ENCODE measurements at regions not wholly inside any gene's neighbourhood (a gene's known extent, or its start where the extent isn't known, plus 50 kb on each side); places are given as distances from the start of the nearest gene placed in this dataset.

DNA sequence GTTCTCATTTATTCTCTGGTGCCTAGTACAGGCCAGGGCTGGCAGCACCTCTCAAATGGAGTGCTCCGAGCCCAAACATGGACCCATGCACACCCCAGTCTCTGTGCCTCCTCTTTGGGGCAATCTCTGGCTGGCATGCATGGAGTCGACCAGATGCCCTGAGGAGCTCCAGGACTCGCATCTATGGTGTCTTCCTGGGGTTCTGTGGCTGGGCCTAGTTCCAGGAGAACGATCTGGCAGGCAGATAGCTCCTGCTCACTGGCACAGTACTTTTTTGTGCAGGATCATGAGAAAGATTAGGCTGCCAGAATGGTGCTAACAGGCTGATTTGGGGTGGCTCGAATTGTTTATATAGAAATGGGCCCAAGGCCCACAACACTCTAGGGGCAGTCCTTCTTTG is 72.0 kb upstream of the PJA1 start:
- no peak overlapping the region for H3K4me3 ChIP-seq
- DNase-seq (ENCODE audit: low spot score) (no peak), ATAC-seq (ENCODE audit: insufficient number of reproducible peaks, low FRiP score, low read depth) (no peak)
- no peaks in the 10 kb centered on the region for H3K36me3 ChIP-seq
- H3K9me3 ChIP-seq = no peaks in the 10 kb centered on the region
- TF ChIP-seq, protein P1, sequence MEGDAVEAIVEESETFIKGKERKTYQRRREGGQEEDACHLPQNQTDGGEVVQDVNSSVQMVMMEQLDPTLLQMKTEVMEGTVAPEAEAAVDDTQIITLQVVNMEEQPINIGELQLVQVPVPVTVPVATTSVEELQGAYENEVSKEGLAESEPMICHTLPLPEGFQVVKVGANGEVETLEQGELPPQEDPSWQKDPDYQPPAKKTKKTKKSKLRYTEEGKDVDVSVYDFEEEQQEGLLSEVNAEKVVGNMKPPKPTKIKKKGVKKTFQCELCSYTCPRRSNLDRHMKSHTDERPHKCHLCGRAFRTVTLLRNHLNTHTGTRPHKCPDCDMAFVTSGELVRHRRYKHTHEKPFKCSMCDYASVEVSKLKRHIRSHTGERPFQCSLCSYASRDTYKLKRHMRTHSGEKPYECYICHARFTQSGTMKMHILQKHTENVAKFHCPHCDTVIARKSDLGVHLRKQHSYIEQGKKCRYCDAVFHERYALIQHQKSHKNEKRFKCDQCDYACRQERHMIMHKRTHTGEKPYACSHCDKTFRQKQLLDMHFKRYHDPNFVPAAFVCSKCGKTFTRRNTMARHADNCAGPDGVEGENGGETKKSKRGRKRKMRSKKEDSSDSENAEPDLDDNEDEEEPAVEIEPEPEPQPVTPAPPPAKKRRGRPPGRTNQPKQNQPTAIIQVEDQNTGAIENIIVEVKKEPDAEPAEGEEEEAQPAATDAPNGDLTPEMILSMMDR (IDR thresholded peaks at IDR 0.05) = no peak
- no peaks in the 10 kb centered on the region for H3K27me3 ChIP-seq (replicated peaks; ENCODE audit: insufficient read depth)
- H3K4me1 ChIP-seq (ENCODE audit: control insufficient read depth in 1 of 2, low read depth in 2 of 2) = peaks cover 0 to 6% of the 10 kb centered on the region in 2 donors
- H3K27ac ChIP-seq = no peak overlapping the region

DNA sequence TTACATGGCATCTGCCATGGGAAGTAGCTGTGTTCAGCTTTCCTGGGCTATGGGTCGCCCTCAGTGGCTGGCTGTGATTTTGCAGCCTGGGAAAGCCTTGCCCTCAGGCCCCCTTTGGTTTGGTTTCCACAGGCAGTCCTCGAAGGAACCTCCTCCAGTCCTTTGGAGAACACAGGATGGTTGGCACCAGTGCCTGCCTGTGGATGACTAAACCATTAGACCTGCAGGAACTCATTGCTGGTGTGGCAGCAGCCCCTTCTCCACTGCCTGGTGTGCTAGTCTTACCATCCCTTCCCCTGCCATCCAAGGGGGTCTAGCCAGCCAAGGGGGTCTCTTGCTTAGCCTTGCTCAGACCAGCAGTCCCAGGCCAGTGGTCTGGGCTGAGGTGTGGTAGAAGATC is 71.4 kb upstream of the PJA1 start:
- no peaks in the 10 kb centered on the region for H3K27me3 ChIP-seq (replicated peaks; ENCODE audit: insufficient read depth)
- no peak overlapping the region for H3K4me3 ChIP-seq
- H3K9me3 ChIP-seq = no peaks in the 10 kb centered on the region
- no peak overlapping the region for H3K27ac ChIP-seq
- peaks cover 0 to 6% of the 10 kb centered on the region in 2 donors for H3K4me1 ChIP-seq (ENCODE audit: control insufficient read depth in 1 of 2, low read depth in 2 of 2)
- no peaks in the 10 kb centered on the region for H3K36me3 ChIP-seq
- TF ChIP-seq, protein P1 (IDR thresholded peaks at IDR 0.05) = no peak
- DNase-seq (ENCODE audit: low spot score) (no peak), ATAC-seq (ENCODE audit: insufficient number of reproducible peaks, low FRiP score, low read depth) (no peak)

DNA sequence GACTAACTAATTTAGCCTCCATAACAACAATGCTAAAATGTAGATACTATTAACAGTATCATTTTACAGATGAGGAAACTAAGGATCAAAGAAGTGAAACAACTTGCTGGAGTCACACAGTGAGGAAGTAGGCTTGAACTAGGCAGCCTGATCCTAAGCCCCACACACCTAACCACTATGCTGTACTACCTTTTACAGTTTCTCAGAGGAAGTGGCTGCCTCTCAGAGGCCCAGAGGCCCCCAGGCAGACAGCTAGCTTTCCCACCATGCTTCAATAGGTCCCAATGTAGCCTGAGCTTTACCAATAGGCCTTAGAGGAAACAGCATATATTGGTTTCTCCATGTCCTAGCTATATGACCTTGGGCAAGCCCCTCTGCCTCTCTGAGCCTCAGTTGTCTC is 69.4 kb upstream of the PJA1 start:
- H3K9me3 ChIP-seq = no peaks in the 10 kb centered on the region
- no peak for DNase-seq (ENCODE audit: low spot score)
- no peak overlapping the region for H3K4me3 ChIP-seq
- no peaks in the 10 kb centered on the region for H3K27me3 ChIP-seq (replicated peaks; ENCODE audit: insufficient read depth)
- peaks cover 0 to 6% of the 10 kb centered on the region in 2 donors for H3K4me1 ChIP-seq (ENCODE audit: control insufficient read depth in 1 of 2, low read depth in 2 of 2)
- H3K27ac ChIP-seq = no peak overlapping the region
- no peak for ATAC-seq (ENCODE audit: insufficient number of reproducible peaks, low FRiP score, low read depth)
- no peaks in the 10 kb centered on the region for H3K36me3 ChIP-seq
- TF ChIP-seq, protein P1 (IDR thresholded peaks at IDR 0.05) = no peak

DNA sequence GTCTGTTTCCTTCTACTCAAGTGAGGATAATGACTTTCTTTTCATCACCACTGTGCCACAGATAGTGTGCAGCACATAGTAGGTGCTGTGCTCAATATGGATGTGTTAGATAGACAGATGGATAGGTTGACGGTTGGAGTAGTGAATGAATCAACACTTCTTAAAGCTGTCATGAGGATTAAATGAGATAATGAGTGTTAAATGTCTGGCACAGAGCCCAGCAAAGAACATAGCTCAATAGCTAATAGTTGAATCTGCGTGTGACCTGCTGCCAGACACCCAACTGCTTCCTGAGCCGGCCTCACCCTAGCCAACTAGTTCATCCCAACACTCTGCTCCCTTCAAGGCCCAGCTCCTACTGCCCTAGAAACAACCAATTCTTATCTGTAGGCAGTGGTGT is 67.7 kb upstream of the PJA1 start:
- no peak for ATAC-seq (ENCODE audit: insufficient number of reproducible peaks, low FRiP score, low read depth)
- DNase-seq (ENCODE audit: low spot score) = no peak
- H3K4me1 ChIP-seq (ENCODE audit: control insufficient read depth in 1 of 2, low read depth in 2 of 2) = no peaks in the 10 kb centered on the region
- H3K36me3 ChIP-seq = no peaks in the 10 kb centered on the region
- H3K9me3 ChIP-seq = no peaks in the 10 kb centered on the region
- no peaks in the 10 kb centered on the region for H3K27me3 ChIP-seq (replicated peaks; ENCODE audit: insufficient read depth)
- H3K27ac ChIP-seq = no peak overlapping the region
- H3K4me3 ChIP-seq = no peak overlapping the region
- TF ChIP-seq, protein P1 (IDR thresholded peaks at IDR 0.05) = no peak

DNA sequence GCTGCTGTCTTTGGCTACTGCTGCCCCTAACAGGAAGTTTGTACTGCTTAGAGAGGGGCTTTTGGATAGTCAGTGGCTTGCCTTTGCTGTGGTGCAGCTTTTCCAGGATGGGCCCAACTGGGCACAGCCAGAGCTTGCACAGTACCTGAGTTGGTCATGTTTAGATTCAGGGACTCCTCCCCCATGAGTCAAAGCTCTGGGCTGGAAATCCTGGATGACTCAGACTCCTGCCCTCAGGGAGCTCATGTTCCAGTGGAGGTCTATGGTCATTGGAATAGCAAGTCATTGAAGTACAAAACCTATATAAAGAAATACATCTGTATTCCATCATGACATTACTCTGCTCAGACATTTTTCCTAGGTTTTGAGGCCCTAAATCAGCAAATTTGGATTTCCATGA is 66.7 kb upstream of the PJA1 start:
- DNase-seq (ENCODE audit: low spot score) (no peak), ATAC-seq (ENCODE audit: insufficient number of reproducible peaks, low FRiP score, low read depth) (no peak)
- Histone ChIP-seq H3K4me3 (no peak overlapping the region), H3K36me3 (no peaks in the 10 kb centered on the region), H3K27ac (no peak overlapping the region), H3K4me1 (ENCODE audit: control insufficient read depth in 1 of 2, low read depth in 2 of 2) (no peaks in the 10 kb centered on the region), H3K9me3 (no peaks in the 10 kb centered on the region), H3K27me3 (replicated peaks; ENCODE audit: insufficient read depth) (no peaks in the 10 kb centered on the region)
- TF ChIP-seq, protein P1 (IDR thresholded peaks at IDR 0.05) = no peak

All from thoracic aorta (tissue), 2 donors.